NCI-H446 treated with DMSO at 0.1 percent for 48 hours (cell line): ENCODE measurements at regions not wholly inside any gene's neighbourhood (a gene's known extent, or its start where the extent isn't known, plus 50 kb on each side); places are given as distances from the start of the nearest gene placed in this dataset.
"Not testable (repeated sequence)": the region's sequence is repeated elsewhere in the genome, so short reads cannot be mapped to it uniquely, and the experiment has no call there.

Experiments used
- DNase-seq: peaks from one replicate; lab custom pipeline; 2025; lab: John Stamatoyannopoulos, UW

DNA sequence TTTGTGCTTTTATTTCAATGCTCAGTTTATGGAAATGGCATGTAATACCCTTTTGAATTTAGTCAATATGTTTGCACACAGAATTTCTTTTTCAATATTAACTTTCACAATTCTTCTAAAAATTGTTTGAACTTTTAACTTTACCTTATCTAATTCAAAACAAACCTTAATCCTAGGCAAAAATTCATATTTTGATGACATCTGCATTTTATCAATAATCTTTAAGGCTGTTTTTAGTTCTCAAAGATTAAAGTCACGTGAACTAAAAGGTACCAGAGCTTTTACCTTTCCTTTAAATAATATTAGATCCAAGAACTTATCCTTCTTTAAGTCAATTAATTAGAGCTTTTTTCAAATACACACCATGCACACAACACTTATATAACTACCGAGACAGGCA lies 218.9 kb upstream of the NCAM2 start:
- DNase-seq, result no peak

DNA sequence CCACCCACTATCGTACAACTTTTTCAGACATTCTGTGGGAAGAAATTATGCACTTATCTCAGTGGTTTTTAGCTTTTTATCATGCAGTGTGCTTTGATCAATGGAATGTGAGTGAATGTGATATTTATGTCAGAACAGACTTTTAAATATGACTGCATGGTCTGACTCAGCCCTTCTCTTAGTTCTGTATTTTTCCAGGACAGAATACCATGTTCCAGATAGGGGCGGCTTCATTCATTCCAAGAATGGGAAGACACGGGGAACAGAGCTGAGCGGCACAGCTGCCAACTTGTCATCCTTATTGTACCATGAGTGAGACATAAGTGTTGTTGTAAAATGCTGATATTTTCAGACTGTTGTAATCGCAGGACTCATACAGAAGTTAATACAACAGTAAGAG lies 214.6 kb upstream of the NCAM2 start:
- no peak for DNase-seq

DNA sequence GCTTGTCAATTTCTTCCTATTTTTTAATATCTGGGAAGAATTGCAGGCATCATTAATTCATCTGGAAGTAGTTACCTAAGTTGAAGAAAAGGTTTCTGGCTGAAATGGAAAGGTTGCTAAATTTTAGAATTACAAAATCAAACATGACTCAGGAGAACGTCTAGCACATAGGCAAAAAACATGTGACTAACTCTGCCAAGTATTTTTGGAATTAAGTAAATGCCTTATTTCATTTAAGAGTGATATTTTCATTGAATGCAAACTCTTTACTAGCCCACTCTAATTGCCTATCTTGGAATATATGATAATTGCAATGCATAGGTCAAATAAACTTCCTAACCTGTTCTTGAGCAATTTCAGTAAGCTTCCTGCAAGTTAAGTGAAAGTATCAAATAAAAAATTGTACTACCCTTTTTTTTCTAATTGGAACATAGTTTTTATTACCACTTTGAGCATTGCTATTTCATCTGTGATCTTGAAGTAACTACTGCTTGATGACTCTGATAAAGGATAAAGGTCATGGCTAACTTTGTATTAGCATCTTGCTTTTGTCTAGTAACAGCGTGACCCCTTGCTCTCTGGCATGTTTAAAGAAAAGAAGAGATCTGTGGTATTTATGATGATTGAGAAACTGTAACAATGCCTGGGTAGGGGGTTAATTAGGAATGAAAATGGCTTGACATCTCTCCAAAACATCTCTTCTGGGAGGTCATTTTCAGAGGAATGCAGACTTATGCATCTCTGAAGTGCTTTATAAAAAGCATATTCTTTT lies 208.3 kb upstream of the NCAM2 start:
- no peak for DNase-seq

DNA sequence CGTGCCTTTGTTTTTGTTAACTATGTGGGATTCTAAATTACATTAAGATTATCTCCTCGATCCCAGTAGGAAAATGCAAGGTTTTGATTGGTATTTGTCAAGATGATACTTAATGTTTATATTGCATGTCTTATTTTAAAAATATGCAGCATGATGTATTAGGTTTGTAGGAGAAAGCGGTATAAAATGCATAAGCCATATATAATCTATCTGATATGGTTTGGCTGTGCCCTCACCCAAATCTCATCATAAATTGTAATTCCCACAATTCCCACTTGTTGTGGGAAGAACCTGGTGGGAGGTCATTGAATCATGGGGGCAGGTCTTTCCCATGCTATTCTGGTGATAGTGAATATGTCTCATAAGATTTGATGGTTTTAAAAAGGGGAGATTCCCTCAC lies 198.1 kb upstream of the NCAM2 start:
- no peak for DNase-seq

DNA sequence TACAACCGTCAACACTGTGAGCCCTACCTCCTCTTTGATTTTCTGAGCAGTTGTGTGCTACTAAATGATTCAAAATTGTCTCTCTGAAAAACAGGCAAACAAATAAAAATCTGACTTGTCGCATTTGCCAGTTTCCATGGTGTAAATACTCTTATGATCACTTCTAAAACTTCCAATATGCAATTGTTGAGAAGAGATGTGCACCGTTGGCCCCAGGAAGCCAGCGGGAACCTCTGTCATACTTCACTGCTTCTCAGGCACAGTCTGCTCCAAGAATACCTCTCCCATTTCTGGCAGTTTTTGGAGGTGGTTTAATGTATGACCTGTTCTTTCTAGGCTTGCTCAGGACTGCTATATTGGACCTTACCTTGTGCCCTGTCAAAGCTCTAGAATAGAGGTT lies 196.0 kb upstream of the NCAM2 start:
- DNase-seq, result peak; percentile 26

DNA sequence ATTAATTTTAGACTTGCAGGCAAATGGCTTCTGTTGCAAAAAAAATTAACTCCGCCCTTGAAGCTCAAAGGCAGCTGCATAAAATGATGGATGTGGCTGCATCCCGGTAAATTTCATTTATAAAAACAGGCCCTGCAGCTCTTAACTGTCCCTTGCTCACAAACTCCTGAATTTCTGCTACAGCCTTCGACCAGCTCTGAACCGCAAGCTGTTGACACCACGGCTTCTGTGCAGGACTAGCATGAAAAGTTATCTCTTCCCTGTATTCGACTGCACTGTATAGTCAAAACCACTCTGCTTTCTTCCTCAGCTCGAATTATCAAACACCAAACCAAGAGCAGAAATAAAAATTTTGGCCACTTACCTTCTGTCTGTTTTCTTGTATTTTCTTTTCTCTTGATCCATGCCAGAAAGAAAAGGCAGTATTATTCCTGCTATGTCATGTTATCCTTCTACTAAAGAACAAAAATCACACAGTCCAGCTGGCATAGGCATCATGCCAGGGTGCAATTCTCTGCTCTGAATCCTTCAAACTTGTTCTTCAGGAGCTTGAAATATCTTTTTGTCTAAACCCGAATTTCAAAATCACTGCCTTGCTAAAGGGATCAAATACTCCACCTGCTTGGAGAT lies 195.5 kb upstream of the NCAM2 start:
- DNase-seq, result peak; percentile 53

DNA sequence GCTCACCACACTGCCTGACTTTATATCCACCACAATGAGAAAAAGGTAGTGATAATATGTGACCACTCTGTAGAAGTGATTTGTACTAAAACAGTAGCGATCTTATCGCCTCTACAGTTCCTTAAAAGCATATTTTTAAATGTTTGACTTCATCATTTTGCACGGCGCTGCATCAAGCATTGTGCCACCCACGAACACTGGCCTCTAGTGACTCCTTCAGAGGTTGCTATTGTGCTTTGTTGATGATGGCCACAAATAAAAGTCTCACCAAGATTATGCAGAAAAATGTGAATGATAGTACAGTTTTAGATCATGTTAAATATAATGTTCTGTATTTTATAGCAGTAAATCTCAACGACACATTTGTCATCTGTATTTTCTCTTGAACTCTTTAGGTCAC lies 186.5 kb upstream of the NCAM2 start:
- DNase-seq, result no peak

DNA sequence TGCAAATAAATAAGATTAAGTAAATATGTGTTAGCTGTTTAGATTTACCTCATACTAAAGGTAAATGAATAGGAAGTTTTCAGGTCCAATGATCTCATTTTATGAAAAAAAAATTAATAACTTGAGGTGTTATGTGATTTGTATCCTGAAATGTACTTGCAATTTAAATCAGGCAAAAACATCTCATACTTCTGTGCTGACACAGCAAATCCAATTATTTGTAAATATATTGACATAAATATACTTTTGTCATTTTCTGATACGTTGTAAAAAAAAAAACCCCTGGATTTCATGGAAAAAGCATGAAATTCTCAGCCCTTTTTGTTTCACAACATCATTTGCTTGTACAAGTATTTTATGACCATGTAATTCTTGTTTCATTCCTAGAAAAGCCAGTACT lies 184.1 kb upstream of the NCAM2 start:
- DNase-seq, result no peak

DNA sequence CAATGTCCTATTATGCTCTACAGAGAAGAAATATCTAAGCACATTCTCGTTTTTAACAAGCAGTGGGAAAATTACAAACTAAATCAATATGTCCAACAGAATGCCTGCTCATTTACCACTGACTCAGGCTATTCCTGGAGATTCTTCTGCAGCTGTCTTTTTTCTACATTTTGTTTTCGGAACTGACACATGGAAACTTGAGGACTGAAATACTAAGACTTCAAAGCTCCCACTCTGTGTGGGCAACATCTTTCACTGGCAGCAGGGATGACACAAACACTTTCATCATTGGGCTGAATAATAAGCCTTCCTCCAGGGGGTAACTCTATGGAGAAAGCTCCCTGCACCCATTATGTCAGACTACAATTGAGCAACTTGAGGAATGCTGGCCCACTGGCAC lies 175.5 kb upstream of the NCAM2 start:
- no peak for DNase-seq

DNA sequence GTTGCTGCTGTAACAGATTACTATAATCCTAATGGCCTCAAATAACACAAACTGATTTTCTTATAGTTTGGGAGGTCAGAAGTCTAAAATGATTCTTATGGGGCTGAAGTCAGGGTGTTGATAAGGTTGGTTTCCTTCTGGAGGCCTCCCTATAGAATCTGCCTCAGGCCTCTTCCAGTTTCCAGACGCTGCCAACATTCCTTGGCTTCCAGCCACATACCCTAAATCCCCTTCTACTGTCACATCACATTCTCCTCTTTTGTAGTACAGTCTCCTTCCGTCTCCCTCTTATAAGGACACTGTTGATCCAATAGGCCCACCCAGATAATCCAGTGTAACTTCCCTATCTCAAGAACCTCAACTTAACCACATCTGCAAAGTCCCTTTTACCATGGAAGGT lies 145.3 kb upstream of the NCAM2 start:
- peak; percentile 5 for DNase-seq

DNA sequence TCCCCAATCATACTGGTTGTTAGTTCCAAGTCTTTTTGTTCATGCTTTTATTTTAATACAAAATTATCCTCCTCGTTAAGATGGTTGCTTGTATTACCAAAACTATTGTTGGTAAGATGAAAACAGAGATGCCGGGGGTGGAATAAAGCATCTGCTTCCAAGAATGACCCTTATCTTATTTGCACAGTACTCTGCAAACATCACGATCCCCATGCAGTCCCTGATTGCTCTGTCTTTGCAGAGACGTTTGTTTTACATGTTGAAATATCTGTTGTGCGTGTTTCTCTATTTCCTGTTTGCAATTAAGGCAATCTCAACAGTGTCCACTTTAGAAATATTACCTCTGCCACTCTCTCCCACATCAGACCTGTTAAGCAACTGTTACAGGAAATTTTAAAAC lies 141.3 kb upstream of the NCAM2 start:
- DNase-seq, result no peak

DNA sequence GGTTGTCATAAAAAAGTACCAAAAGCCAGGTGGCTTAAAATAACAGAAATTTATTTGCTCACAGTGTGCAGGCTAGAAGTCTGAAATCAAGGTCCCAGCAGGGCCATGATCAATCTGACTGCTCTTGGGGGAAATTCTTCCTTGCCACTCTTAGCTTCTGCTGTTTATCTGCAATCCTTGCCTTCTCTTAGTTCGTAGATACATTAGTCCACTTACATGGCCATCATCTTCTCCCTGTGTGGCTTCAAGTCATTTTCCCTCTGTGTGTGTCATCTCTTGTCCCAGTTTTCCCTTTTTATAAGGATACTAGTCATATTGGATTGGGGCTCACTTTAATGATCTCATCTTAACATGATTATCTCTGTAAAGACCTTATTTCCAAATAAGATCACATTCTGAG lies 124.0 kb upstream of the NCAM2 start:
- no peak for DNase-seq

DNA sequence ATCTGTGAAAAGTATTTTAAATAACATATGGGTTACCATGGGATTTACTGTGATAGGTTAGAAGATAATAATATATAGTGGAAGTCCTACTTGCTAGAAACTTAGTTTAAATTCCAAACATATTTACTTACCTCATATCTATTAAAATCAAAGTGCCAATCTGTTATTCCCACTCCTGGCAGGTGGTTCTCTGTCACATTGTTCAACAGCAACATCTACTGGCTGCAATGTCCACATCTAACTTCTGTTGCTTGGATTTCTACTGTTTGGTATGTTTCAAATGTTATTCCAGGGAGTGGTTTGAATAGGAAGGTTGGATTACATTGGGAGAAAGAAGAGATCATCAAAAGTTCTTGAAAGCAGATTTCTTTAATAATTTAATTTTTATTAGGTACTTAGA lies 122.5 kb upstream of the NCAM2 start:
- peak; percentile 43 for DNase-seq

DNA sequence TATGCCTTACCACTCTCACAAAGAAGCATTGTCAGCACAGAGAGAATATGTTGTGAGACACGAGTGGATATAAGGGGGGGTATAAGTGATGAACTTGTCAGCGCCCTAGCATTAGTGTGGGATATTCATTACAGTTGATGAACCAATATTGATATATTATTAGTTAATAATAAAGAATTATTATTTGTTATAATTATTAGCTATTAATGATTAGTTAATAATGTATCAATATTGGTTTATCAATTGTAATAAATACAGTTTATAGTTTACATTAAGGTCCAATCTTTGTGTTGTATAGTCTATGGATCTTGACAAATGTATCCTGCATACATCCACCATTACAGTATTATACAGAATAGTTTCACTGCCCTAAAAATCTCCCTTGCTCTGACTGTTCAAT lies 120.2 kb upstream of the NCAM2 start:
- no peak for DNase-seq

DNA sequence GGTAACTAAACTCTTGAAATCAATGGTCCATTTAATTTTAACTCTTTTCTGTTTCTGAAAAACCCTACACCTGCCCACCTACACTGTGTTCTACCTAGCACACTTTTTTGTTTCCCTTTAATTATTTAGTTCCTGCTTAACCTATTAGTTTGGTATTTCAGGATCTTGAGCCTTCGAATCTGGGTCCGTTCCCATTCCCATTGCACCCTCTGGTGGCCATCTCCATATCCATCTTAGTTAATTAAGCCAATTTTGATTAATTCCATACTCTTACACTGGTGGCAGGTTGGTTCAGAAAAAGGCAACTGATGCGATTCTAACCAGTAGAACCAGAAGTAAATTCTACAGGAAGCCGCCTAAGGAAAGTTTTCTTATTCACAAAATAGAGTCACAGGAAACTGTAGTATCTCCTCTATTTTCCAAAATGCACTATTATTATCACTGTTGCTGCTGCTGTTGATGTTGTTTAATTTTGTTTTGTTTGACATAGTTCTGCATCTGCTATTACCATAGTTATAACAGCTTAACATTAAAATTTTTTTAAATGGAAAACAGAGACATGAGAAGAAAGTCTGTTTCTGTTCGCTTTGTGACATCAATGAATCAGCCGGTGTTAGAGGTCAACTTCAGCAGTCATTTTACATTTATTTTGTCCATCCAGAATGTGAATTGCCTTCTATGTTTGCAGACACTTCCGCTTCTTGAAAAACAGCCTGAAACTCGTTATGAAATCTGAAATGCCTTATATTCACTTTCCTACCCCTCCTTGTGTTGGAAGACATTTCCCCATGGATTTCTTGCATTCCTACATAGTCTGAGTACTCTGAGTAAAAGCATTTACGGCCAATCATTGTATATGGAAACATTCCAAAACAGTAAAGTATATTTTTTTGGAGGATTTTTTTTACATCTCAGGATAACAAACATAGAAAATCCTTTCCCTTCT lies 115.5 kb upstream of the NCAM2 start:
- DNase-seq, result peak; percentile 41

DNA sequence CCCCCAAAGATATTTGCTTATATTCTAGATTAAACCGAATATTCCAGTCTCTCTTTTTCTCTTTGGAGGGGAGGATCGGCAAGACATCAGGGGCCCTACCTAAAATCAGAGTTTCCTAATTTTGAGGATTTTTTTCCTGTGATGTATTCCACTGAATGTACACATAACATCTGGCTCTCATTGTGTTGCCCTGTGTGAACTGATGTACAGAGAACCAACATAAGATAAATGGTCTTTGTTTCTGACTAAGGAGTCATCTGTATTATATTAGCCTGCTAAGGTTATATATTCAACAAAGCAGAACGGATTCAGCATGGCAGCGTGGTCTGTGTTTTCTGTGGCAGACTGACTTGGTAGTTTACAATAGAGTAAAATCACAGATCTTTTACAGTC lies 114.8 kb upstream of the NCAM2 start:
- DNase-seq, result no peak

DNA sequence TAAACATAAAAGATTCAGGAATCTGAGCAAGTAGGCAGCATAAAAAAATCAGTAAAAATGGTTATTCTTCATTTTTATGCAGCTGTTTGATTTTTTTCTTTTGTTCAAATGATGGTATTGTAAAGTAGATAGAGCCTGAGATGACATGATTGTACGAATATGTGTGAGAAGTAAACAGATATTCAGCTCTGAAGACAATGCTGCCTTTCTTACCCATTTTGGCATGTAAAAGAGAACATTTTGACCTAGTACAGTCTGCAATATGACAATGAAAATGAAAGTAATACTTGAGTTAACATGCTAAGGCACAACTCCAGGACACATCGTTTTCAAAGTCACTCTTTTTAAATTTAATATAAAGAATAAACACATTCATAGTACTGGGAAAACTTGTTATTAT lies 95.7 kb upstream of the NCAM2 start:
- DNase-seq, result no peak

DNA sequence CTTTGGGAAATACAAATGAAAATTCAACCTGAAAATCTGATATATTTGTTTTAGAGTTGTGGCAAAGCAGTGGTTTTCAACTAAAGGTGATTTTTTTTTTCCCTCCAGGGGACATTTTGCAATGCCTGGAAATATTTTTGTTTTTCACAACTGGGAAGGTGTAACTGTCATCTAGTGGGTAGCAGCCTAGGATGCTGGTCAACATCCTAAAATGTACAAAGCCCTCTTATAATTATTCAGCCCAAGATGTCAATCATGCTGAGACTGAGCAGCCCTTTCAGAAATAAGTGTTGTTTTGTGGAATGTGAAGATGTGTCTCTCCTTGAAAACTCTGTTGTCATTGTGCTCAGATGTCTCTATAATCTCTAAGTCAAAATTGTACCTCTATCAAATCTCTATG lies 95.2 kb upstream of the NCAM2 start:
- no peak for DNase-seq

DNA sequence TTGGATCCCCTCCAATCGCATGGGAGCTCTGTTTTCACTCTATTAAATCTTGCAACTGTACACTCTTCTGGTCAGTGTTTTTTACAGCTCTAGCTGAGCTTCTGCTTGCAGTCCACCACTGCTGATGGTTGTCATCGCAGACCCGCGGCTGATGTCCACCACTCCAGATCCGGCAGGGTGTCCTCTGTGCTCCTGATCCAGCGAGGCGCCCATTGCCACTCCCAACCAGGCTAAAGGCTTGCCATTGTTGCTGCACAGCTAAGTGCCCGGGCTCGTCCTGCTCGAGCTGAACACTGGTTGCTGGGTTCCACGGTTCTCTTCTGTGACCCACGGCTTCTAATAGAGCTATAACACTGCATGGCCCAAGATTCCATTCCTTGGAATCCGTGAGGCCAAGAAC lies 70.7 kb upstream of the NCAM2 start:
- DNase-seq, result not testable (repeated sequence)

DNA sequence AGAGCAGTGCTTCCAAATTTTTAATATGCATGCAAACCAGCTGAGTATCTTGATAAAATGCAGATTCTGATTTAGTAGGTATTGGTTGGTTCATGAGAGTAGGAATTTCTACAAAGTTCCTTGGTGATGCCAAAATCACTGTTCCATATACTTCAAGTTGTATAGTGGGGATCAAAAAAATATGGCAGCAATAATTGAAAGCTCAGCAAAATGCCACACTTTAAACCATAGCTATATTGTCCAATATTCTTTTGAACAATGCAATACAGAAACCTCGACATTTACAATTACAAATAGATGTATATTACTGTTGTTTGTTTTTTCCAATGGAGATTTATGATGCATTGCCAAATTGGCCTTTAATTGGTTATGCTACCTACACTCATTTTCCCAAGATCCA lies 55.7 kb upstream of the NCAM2 start:
- no peak for DNase-seq

DNA sequence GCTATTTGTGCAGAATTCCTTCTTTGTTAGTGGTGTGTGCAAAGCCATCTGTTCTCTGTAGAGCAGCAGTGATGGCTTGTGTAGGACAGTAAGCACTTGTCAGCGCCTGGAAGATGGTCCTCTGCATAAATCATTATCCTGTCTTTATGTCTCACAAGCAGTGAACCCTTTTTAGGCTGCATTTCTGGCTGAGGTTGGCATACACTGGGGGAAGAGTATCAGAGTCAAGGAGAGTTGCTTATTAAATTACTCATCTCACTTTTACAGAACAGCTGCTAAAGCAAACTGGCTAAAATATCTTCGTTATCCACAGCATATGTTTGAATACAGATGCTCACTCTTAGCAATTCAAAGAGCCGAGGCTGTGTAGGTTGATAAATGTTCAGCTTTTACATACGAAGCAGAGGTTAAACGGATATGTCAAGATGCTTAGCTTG lies 54.6 kb upstream of the NCAM2 start:
- DNase-seq, result peak; percentile 96

DNA sequence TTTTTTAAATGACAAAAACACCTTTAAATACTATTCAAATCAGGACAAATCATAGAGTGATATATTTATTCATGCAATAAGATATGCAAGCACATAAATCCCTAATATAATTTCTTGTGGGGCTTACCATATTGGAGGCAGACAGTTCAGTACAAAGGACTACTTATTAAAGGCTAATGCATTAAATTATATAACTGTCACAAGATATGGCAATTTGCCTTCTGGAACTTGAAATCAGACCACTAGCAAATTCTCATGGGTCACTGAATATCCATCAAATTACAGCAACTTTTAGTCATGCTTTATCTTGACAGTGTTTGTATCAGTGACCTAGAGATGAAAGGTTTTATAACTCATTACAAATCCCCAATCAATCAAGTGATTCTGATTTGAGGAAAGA lies 54.1 kb upstream of the NCAM2 start:
- DNase-seq, result no peak

DNA sequence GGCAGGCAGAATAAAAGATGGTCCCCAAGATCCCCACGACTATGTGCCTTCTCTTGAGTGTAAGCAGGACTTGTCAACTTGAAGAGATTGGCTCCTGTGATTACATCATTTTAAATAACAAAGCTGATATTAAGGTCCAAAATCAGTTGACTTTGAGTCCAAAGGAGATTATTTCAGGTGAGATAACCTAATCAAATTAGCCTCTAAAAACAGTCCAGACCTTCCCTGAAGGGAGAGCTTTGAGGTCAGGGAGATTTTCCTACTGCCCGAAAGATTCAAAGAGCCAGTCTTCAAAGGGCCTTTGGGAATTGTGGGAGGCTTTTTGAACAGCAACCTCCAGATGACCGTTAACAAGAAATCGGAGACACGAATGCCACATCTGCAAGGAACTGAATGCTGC lies 51.5 kb upstream of the NCAM2 start:
- no peak for DNase-seq
